LoVo (cell line): ENCODE measurements at regions not wholly inside any gene's neighbourhood (a gene's known extent, or its start where the extent isn't known, plus 50 kb on each side); places are given as distances from the start of the nearest gene placed in this dataset.

Source experiments
- DNase-seq: peaks from one replicate; pipeline ENCODE4 v3.0.0-alpha.2; 2016; ENCODE audit warnings: low spot score

DNA sequence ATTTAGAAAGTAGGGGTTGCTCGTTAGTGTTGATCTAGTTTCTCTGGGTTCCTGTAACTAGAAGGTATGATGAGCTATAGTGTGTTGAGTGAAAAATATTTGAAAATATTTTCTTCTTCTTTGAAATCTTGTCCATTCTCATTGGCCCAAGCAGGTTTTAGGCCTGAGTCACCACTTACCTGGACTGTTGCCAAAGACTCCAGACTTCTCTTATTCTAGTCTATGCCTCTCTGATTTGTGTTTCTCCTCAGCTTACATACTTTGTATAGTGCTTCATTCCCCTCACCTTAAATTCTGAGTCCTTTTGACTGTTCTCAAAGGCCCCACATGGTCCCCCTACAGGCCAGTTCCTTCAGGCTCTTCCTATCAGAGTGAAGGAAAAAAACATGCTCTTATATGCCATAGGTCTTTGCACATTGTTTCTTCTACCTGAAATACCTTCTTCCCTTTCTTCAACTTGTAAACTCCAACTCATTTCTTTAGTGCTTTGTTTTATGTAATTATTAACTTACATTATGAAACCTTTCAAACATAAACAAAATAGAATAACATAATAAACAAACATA lies 258.2 kb downstream of the PPP1R2C start:
- peak; percentile 14 for DNase-seq

DNA sequence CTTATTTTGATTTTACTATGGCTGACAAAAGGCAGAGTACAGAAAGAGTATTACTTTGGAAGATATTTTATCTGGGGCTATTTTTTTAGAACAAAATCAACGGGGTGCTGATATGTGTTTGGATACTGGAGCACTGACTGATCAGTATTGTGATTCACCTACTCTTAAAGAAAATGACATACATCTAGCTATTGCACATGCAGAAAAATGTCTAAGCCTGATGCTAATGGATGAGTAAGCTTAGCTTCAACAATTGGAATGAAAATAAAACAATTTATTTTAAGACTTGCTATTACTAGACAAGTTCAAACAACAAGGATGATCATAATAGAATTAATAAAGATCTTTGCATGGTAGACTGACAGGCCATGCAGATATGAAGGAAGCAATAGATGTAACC lies 262.0 kb downstream of the PPP1R2C start:
- no peak for DNase-seq

DNA sequence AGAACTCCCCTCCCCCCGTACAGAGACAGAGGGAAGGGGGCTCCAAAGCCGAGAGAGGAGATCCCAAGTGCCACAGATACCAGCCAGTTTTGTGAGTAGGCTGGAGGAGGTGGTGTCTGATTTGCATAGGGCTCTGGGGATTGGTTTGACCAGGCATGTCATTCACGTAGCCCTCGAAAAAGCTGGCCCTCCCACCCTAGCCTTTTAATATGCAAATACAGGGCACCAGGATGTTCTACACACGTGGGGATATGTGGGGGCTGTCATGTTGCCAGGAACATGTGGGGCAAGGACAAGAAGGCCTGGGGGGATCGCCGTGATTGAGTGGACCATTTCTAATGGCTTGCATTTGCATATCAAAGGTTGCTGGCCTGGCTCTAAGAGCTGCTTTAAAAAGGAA lies 272.9 kb downstream of the PPP1R2C start:
- no peak for DNase-seq

DNA sequence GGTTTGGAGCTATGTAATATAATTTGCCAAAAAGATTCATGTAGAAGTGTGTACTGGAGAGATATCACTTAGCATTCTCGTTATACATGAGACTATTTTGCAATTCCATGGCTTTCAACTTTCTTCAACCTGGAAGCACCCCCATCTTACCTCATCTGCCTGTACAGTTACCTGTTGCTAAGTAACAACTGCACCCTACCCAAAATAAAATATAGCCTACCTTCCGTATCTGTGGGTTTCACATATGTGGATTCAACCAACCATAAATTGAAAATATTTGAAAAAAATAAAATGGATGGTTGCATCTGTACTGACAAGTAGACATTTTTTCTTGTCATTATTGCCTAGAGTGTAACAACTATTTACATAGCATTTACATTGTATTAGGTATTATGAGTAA lies 278.3 kb downstream of the PPP1R2C start:
- DNase-seq, result no peak

DNA sequence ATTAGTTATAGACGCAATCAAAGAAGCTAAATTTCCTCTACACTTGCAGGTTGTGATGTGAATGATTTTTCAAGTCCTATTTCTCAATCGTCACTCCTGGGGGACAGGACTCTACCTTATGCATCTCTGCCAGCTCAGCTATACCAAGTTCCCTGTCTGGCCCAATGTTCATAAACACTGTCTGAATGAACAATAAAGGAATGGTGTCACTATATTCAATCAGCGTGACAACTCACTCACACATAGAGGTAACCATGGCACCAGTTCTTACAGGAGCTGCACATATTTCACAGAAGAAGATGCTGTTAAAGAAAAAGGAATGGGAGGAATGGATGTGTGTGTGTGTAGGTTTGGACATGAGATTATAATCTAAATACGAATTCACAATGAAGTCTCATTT lies 280.6 kb downstream of the PPP1R2C start:
- no peak for DNase-seq

DNA sequence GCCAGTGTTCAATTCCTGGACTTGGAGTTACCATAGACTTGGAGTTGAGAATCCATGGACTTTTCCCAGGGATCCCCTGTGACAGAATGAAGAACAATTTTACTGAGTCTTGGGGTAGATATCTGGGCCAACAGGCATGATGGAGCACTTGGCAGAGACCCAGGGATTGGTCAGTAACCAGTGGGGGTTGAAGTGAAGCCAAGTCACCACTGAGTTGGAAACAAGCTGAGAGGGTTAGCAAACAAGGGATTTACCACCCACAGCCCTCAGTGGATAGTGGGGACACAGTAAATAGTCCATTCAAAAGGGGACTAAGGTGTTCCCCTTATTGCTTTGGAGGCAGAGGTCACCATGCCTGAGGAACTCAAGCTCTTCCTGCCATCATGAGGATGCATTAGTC lies 281.7 kb downstream of the PPP1R2C start:
- no peak for DNase-seq

DNA sequence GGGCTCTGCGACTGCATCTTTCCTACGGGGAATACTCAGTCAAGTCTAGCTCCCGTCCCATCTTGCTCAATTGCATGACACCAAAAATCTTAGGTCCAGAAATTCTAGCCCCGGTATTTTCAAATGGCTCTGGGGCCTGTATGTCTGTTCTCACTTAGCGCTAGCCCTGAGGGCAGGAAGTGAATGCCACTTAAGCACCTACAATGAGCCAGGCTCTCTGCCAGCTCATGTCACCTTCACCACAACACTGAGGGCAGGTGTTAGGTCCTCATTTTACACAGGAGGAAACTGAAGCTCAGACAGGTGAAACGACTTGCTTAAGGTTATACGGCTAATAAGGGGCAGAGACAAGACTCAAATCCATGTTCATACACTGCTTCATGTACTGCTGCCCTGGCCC lies 282.8 kb downstream of the PPP1R2C start:
- DNase-seq, result no peak

DNA sequence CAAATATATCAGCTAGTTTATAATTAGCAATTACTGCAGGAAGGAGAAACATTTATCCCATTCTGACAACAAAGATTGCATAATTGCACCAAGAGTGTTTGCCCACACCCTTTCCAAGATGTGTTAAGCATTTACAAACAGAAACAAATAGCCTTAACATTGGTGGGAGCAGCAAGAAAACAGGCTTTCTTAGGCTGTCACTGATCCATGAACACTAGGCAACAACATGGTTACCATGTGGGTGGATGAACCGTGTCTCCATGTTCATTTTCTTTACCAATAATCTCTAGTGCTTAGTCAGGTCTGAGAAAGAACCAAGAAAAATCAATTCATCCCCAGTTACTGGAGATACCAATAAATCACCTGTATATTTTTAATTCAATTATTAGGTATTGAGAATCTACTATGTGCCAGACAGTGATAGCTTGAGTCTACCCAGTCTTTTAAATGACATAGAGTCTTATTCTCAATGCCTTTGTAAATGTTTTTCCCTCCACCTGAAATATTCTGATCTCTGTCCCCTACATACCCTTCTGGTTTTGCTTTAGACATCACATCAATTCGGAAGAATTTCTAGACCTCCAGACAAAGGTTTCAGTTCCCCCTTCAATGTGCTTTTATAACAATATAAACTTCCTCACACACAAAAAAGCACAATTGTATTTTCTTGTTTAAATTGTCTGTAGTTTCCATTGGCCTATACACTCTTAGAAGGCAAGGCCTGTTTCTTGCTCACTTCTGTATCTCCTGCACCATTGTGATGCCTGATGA lies 286.6 kb downstream of the PPP1R2C start:
- no peak for DNase-seq

DNA sequence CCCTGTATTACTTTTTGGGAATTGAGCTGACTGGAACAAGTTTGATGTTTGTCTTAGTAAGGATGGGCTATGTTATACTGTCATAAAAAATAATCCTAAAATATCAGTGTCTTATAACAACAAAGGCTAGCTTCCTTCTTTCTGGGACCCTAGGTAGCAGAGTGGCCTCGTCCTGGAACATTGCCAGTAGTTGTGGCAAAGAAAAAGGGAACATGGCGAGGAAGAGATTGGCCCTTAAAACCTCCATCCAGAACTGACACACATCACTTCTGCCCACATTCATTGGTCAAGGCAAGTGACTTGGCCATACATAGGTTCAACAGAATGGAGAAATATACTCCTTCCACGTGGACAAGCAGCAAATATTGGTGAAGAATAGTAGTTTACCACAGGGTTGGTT lies 287.9 kb downstream of the PPP1R2C start:
- no peak for DNase-seq

DNA sequence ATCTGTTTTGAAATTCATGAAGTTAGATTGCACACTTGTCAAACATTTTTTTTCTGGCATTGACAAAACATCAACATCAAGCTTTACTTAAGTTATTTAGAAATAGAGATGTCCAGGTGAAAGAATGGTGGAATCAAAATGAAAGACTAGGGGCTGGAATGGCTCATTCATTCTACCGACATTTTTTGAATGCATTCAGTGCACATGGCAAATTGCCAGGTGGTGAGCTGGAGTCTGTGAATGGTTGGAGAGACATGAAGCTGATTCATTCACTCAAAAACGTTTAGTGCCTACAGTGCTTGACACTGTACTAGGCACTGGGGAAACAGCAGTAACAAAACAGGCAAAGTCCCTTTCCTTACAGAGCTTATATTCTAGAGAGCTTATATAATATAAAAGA lies 292.4 kb downstream of the PPP1R2C start:
- no peak for DNase-seq

DNA sequence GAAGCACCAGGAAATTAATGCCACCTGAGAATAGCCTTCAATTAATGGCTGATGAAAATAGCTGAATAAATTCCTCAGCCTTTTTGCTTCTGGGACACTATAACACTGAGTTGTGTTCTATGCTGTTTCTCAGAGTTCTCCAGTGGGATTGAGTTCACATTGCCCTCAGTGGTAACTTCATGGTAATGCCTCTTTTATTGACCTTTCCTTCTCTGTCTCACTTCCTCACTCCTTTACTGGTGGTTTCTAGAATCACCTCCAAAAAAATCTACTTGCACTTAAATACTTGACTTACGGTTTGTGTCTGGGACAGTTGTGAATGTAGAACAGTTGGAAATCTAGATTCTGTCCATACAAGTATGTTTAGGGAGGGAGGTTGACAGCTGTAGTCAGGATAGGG lies 293.7 kb downstream of the PPP1R2C start:
- DNase-seq, result no peak

DNA sequence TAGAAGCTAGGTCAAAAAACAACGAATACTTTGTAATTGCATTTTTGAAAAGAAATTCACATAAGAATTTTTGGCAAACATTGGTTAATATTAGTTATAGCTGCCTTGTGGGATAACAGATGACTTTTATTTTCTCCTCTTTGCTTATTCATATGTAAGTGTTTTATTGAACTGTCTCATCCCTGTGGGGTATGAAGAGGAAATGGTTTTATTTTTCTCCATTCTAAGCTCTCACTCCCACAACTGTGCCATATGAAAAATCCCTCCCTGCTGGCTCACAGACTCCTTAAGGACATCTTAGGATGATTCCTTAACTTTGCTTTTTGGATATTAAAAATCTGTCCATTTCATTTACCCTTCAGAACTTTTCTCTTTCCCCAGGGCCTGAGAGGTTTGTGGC lies 300.6 kb downstream of the PPP1R2C start:
- no peak for DNase-seq

DNA sequence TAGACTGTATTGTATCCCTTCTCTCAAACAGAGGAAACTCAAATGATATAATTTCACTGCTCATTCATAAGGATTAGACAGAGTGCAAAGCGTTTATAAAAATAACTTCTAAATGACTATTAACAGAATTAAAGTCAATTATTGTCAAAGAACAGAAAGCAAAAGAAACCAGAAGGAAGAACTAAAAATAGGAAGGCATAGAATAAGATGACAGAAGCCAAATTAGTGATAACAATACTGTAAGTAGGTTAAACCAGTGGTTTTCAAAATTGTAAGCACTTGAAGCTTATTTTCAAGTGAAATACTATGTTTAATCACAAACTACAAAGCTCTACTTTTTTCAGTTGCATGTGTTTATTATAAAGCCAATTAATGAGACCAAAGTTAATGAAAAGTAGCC lies 305.2 kb downstream of the PPP1R2C start:
- no peak for DNase-seq

DNA sequence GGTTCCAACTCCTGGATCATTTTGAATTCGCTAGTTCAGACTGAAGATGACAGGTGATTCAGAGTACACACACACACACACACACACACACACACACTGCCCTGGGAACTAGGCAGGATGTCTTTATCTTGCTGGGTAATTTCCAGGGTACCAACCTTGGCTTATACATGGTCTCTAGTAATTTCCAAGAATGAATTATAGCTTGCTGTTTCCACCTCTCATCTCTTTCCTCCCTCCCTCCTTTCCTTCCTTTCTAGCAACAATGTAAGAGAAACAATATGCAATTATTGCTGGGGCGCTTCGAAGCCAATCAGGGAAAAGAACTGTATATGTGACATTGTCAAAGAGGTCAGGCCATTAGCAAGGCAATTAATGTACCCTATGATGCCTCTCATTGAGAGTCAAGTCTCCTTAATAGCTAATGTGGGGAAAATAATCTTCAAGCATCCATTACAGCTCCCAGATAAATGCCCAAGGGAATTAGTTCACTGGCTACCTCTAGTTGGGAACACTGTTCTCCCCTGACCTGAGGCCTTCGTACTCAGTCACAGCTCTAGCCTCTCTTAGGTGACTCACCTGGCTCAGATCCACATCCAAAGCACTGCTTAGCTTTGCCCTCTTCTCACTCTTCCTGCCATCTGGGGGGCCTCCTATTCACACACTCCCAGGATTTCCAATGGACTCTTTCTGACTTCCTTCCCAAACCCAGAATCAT lies 311.5 kb downstream of the PPP1R2C start:
- peak; percentile 23 for DNase-seq

DNA sequence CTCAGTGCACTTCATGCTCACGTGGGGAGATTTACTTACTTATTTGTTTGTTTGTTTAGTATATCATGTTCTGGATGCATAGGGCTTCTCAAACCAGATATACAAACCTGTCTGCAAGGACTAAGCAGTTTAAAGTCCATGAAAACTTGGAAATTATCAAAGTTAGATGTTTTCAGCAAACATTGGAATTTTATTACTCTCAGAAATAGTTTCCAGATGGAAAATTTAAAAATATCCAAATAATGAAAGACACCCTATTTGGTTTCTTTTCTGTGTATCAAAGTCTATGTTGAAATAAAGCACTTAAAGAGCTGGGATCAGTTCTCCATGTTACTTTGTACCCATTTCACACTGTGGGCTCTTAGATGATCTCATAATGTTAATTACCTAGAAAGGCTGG lies 312.1 kb downstream of the PPP1R2C start:
- DNase-seq, result no peak

DNA sequence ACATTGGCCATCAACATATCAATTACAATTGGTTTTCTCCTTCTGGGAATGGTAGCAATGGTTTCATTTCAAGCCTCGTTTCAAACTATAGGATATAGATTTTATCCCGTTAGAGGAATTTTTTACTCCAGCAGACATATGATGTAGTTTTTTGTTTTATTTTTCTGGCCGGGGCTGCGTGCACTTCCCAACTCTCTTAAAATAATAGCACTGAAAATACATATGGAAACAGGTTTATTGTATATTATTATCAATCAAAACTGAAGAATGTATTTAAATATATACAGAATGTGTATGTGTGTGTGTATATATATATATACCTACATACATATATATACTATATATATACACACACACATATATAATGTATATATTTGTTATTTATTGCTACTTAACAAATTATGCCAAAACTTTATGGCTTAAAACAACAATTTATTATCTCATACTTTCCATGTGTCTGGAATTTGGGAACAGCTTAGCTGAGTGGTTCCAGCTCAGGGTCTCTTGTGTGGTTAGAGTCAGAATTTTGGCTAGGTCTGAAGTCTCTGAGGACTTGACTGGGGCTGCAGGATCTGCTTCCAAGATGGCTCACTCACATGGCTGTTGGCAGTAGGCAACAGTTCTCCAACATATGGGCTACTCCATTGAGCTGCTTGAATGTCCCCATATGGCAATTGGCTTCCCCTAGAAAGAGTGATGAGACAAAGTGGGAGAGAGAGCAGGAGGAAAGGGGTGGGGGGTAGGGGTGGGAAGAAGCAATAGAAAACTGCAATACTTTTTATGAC lies 314.1 kb downstream of the PPP1R2C start:
- DNase-seq, result no peak

DNA sequence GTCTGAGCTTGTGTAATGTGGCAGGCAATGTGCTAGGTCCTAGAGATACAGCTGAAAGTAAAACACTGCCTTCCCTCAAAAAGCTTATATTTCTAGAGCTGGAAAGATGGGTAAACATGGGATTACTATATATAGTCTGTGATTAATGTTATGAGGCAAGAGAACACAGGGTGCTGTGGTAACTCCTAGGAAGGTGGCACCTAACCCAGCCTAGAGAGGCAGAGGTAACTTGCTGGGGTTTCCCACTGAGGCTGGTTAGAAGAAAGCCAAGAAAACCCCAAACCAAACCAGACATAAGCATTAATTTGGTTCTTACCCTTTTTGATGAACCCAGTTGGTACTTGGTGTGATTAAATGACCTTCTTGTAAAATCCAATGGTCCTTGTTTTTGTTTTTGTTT lies 315.0 kb downstream of the PPP1R2C start:
- no peak for DNase-seq

DNA sequence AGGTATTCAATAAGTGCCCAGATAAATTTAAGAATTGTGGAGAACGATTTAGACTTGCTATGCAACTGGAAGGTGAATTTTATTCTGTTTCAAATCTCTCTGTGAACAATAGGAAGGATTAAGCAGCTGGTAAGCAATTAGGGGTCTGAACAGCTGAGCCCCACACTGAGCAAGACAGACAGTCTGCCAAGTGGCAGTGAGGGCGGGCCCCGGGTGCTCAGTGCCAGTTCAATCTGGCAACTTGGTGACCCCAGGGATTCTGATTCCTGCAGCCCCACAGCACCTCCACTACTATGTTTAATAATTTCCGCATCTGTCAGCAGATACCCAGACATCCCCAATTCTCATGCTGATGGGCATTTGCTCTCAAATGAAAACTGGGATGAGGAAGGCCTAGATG lies 317.3 kb downstream of the PPP1R2C start:
- DNase-seq, result no peak

DNA sequence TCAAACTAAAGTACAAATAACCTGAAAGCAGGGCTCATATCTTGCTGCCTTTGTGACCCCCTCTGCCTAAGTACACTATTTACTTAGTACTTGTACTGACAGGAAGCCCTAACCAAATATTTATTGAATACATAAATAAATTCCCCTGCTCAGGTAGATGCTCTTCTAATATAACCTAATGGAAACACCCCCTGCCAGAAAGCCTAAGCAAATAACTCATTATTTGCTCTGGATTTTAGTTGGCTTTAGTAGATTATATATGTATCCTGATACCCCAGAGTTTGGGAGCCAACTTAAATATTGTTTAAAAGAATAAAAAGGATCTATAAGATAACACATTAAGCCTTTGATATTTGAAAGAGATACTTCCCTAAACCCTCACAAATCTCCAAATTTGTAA lies 318.2 kb downstream of the PPP1R2C start:
- no peak for DNase-seq

DNA sequence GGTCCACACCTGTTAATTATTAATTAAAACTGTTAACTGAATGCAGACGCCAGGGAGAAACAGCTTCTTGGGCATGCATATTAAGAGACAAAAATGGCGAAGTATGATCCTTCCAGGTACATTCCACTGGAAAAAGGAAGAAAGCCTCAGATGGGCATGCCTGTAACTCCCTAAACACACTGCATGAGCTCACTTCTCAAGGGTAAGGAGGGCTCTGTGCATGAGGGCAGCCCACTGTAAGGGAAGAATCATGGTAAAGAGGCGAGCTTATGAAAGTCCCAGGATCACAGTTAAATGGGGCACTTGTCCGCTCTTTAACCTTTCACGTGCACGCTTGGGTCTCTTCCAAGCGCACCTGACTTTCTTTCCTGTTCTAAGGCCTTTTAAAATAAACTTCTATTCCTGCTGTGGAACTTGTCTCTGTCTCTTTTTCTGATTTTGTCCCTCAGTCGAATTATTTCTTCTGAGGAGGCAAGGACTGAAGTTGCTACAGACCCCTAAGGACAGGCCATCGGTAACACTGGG lies 321.7 kb downstream of the PPP1R2C start:
- DNase-seq, result no peak

DNA sequence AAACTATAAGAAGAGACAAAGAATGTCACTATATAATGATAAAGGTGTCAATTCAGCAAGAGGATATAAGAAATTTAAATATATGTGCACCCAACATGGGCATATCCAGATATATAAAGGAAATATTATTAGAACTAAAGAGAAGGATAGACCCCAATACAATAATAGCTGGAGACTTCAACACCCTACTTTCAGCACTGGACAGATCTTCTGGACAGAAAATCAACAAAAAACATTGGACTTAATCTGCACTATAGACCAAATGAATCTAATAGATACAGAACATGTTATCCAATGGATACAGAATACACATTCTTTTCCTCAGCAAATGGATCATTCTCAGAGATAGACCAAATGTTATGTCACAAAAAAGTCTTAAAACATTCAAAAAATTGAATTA lies 327.7 kb downstream of the PPP1R2C start:
- DNase-seq, result no peak

DNA sequence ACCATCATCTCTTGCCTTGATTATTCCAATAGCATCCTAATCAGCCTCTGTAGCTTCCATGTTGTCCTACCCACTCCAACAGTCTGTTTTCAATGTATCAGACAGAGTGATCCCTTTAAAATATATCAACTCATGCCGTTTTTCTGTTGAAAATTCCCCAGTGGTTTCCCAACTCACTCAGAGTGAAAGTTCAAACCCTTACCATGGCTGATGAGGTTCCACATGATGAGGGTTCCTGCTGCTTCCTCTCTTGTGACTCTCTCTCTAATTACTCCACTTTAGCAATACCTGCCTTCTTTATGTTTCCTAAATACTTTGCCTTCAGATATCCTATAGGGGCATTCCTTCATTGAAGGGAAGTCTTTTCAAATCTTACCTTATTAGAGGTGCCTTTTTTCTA lies 334.7 kb downstream of the PPP1R2C start:
- DNase-seq, result no peak

DNA sequence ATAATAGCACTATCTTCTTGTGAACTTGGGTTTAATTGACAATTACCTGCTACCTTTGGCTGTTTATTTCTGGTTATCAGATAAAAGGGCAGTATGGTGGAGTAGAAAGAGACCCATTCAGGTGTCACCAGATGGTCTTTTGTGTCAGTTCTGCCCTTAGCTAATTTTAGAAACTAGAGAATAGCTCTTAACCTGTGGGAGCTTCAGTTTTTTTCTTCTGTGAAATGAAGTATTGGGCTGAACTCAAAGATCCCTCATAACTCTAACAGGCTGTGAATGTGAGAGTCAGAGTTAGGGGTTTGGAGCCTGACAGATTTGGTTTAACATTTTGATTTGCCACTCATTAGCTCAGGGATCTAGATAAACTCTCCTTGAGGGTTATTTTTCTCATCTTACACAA lies 335.2 kb downstream of the PPP1R2C start:
- DNase-seq, result no peak
